ENCODE measurements at regions not wholly inside any gene's neighbourhood (a gene's known extent, or its start where the extent isn't known, plus 50 kb on each side); places are given as distances from the start of the nearest gene placed in this dataset.

DNA sequence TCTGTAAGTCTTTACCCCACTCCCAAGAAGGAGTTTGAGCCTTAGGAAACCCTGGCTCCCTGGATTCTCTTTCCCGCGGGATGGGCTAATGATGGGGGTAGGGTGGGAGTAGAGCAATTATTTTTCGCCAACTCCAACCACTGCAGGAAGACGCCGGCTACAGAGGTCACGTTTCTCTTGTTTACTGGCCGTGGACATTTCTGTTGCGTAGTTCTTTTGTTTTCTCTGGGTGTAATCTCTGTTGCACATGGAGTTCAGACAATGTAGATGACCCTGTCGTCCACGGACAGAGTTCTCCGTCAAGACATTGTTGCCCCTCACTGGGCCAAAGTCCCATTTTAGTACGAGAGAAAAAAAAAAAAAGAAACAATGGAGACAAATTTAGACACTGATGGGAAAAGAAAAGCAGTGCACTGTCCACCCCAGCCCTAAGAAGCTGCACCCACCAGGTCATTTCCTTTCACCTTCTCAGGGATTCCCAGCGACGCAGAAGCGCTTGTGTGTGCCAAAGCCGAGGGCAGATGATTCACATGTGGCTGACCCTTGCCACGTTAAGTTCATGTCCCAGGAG is 133.9 kb upstream of the ARGLU1 start:
- ATAC-seq (no peak), DNase-seq (no peak)
- Mint-ChIP-seq H3K4me3 (no peak overlapping the region), H3K27ac (no peak overlapping the region), H3K36me3 (no peaks in the 10 kb centered on the region), H3K27me3 (ENCODE audit: low read depth in 2 of 2) (no peaks in the 10 kb centered on the region), H3K9me3 (peaks cover 0 to 4% of the 10 kb centered on the region in 2 donors), H3K4me1 (no peaks in the 10 kb centered on the region)
- 87% methylated on average over 17 of the region's 17 CpGs for WGBS (ENCODE audit: insufficient coverage)
- no peak overlapping the region for H3K27ac ChIP-seq (ENCODE audit: low read length)
- no peaks in the 10 kb centered on the region for H3K27me3 ChIP-seq (ENCODE audit: control insufficient read depth, insufficient read depth, low read length)
- H3K36me3 ChIP-seq (ENCODE audit: control insufficient read depth, insufficient read depth, low read length) = no peaks in the 10 kb centered on the region
- no peaks in the 10 kb centered on the region for H3K9me3 ChIP-seq (ENCODE audit: control insufficient read depth, insufficient read depth, low read length)
- no peaks in the 10 kb centered on the region for H3K4me1 ChIP-seq (ENCODE audit: control insufficient read depth, insufficient read depth, low read length)
- TF ChIP-seq, protein P1, sequence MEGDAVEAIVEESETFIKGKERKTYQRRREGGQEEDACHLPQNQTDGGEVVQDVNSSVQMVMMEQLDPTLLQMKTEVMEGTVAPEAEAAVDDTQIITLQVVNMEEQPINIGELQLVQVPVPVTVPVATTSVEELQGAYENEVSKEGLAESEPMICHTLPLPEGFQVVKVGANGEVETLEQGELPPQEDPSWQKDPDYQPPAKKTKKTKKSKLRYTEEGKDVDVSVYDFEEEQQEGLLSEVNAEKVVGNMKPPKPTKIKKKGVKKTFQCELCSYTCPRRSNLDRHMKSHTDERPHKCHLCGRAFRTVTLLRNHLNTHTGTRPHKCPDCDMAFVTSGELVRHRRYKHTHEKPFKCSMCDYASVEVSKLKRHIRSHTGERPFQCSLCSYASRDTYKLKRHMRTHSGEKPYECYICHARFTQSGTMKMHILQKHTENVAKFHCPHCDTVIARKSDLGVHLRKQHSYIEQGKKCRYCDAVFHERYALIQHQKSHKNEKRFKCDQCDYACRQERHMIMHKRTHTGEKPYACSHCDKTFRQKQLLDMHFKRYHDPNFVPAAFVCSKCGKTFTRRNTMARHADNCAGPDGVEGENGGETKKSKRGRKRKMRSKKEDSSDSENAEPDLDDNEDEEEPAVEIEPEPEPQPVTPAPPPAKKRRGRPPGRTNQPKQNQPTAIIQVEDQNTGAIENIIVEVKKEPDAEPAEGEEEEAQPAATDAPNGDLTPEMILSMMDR (IDR thresholded peaks at IDR 0.05) = no peak
- no peak overlapping the region for H3K4me3 ChIP-seq (ENCODE audit: low read length)
- intact Hi-C loops (cut with micrococcal nuclease) = no loop called here

GRCh38 chr13:106700439-106700838 is 132.5 kb upstream of the ARGLU1 start:
- DNase-seq = no peak
- no peaks in the 10 kb centered on the region for H3K27me3 ChIP-seq (ENCODE audit: control insufficient read depth, insufficient read depth, low read length)
- TF ChIP-seq, protein P1 (IDR thresholded peaks at IDR 0.05) = no peak
- intact Hi-C loops (cut with micrococcal nuclease) = no loop called here
- H3K36me3 ChIP-seq (ENCODE audit: control insufficient read depth, insufficient read depth, low read length) = no peaks in the 10 kb centered on the region
- Mint-ChIP-seq H3K9me3 (peaks cover 0 to 4% of the 10 kb centered on the region in 2 donors), H3K36me3 (no peaks in the 10 kb centered on the region), H3K27me3 (ENCODE audit: low read depth in 2 of 2) (no peaks in the 10 kb centered on the region), H3K4me1 (no peaks in the 10 kb centered on the region), H3K27ac (no peak overlapping the region), H3K4me3 (no peak overlapping the region)
- no peak overlapping the region for H3K27ac ChIP-seq (ENCODE audit: low read length)
- WGBS (ENCODE audit: insufficient coverage) = 92% methylated on average over 3 of the region's 4 CpGs
- ATAC-seq = no peak
- no peaks in the 10 kb centered on the region for H3K9me3 ChIP-seq (ENCODE audit: control insufficient read depth, insufficient read depth, low read length)
- H3K4me1 ChIP-seq (ENCODE audit: control insufficient read depth, insufficient read depth, low read length) = no peaks in the 10 kb centered on the region
- H3K4me3 ChIP-seq (ENCODE audit: low read length) = no peak overlapping the region

- TF ChIP-seq, protein P1 (IDR thresholded peaks at IDR 0.05) = no peak
- no peak overlapping the region for H3K27ac Mint-ChIP-seq
- Histone ChIP-seq H3K4me3 (ENCODE audit: low read length) (no peak overlapping the region), H3K9me3 (ENCODE audit: control insufficient read depth, insufficient read depth, low read length) (no peaks in the 10 kb centered on the region), H3K4me1 (ENCODE audit: control insufficient read depth, insufficient read depth, low read length) (no peaks in the 10 kb centered on the region), H3K36me3 (ENCODE audit: control insufficient read depth, insufficient read depth, low read length) (no peaks in the 10 kb centered on the region), H3K27ac (ENCODE audit: low read length) (no peak overlapping the region), H3K27me3 (ENCODE audit: control insufficient read depth, insufficient read depth, low read length) (no peaks in the 10 kb centered on the region)
- H3K9me3 Mint-ChIP-seq = peaks cover 0 to 4% of the 10 kb centered on the region in 2 donors
- no peak for ATAC-seq
- H3K36me3 Mint-ChIP-seq = no peaks in the 10 kb centered on the region
- H3K4me1 Mint-ChIP-seq = no peaks in the 10 kb centered on the region
- H3K4me3 Mint-ChIP-seq = no peak overlapping the region
- H3K27me3 Mint-ChIP-seq (ENCODE audit: low read depth in 2 of 2) = no peaks in the 10 kb centered on the region
- 87% methylated on average over 8 of the region's 8 CpGs for WGBS (ENCODE audit: insufficient coverage)
- intact Hi-C loops (cut with micrococcal nuclease) = no loop called here
- DNase-seq = no peak
These were observed 132.1 kb upstream of the ARGLU1 start for GRCh38 chr13:106700007-106700406.

- no peaks in the 10 kb centered on the region for H3K4me1 ChIP-seq (ENCODE audit: control insufficient read depth, insufficient read depth, low read length)
- TF ChIP-seq, protein P1 (IDR thresholded peaks at IDR 0.05) = no peak
- no peaks in the 10 kb centered on the region for H3K4me1 Mint-ChIP-seq
- H3K36me3 ChIP-seq (ENCODE audit: control insufficient read depth, insufficient read depth, low read length) = no peaks in the 10 kb centered on the region
- intact Hi-C loops (cut with micrococcal nuclease) = no loop called here
- DNase-seq = no peak
- no peak overlapping the region for H3K27ac ChIP-seq (ENCODE audit: low read length)
- ATAC-seq = no peak
- no peaks in the 10 kb centered on the region for H3K9me3 ChIP-seq (ENCODE audit: control insufficient read depth, insufficient read depth, low read length)
- H3K27ac Mint-ChIP-seq = no peak overlapping the region
- no peak overlapping the region for H3K4me3 ChIP-seq (ENCODE audit: low read length)
- H3K36me3 Mint-ChIP-seq = no peaks in the 10 kb centered on the region
- no peaks in the 10 kb centered on the region for H3K27me3 Mint-ChIP-seq (ENCODE audit: low read depth in 2 of 2)
- 88% methylated on average over 5 of the region's 5 CpGs for WGBS (ENCODE audit: insufficient coverage)
- H3K27me3 ChIP-seq (ENCODE audit: control insufficient read depth, insufficient read depth, low read length) = no peaks in the 10 kb centered on the region
- H3K4me3 Mint-ChIP-seq = no peak overlapping the region
- H3K9me3 Mint-ChIP-seq = no peaks in the 10 kb centered on the region
These were observed 131.4 kb upstream of the ARGLU1 start for GRCh38 chr13:106699311-106699710.

All from natural killer cell (primary cell).